Neural cell (in vitro differentiated cells): ENCODE measurements at regions not wholly inside any gene's neighbourhood (a gene's known extent, or its start where the extent isn't known, plus 50 kb on each side); places are given as distances from the start of the nearest gene placed in this dataset.

Source experiments
- H2AFZ ChIP-seq: fragments of 200-600, 300-800 bp; sonication (generic), shearing (Covaris generic); 2 replicates; pipeline ENCODE4 v1.6.0; 2014; ENCODE audit warnings: low read depth, mild to moderate bottlenecking, antibody characterized with exemption, low read length, moderate library complexity
- H3F3A ChIP-seq: fragments of 200-600 bp; shearing (Covaris generic); 2 replicates; pipeline ENCODE4 v1.6.1; 2016; ENCODE audit warnings: mild to moderate bottlenecking, moderate library complexity, mixed read lengths, antibody characterized with exemption, low read length; ENCODE audit not compliant: insufficient read depth, poor library complexity, severe bottlenecking
- H3K27ac ChIP-seq: fragments of 200-600, 300-800 bp; sonication (generic), shearing (Covaris generic); 2 replicates; pipeline ENCODE4 v1.5.1; 2014; ENCODE audit warnings: mild to moderate bottlenecking, low read length, moderate library complexity
- H3K27me3 ChIP-seq: fragments of 300-800, 200-600 bp; sonication (generic), shearing (Covaris generic); 2 replicates; pipeline ENCODE4 v1.6.0; 2014; ENCODE audit warnings: mild to moderate bottlenecking, low read depth, low read length, moderate library complexity; ENCODE audit not compliant: insufficient read depth
- H3K36me3 ChIP-seq: fragments of 300-800, 200-600 bp; sonication (generic), shearing (Covaris generic); 2 replicates; pipeline ENCODE4 v1.5.1; 2014; ENCODE audit warnings: mild to moderate bottlenecking, antibody characterized with exemption, low read length, moderate library complexity; ENCODE audit not compliant: insufficient read depth
- H3K4me2 ChIP-seq: fragments of 300-800, 200-600 bp; sonication (generic), shearing (Covaris generic); 2 replicates; pipeline ENCODE4 v1.6.0; 2014; ENCODE audit warnings: mild to moderate bottlenecking, low read length
- H3K4me3 ChIP-seq: fragments of 300-800, 200-600 bp; sonication (generic), shearing (Covaris generic); 2 replicates; pipeline ENCODE4 v1.5.1; 2014; ENCODE audit warnings: mild to moderate bottlenecking, low read length, moderate library complexity
- H3K79me2 ChIP-seq: fragments of 200-600 bp; shearing (Covaris generic); replicated peaks from 2 replicates; pipeline ENCODE4 v1.6.0; 2014; ENCODE audit warnings: mild to moderate bottlenecking, low read length, moderate library complexity; ENCODE audit not compliant: insufficient read depth
- H3K9ac ChIP-seq: fragments of 300-800, 200-600 bp; sonication (generic), shearing (Covaris generic); 2 replicates; pipeline ENCODE4 v1.6.1; 2016; ENCODE audit warnings: mild to moderate bottlenecking, low read length, mixed read lengths
- H3K9me2 ChIP-seq: fragments of 200-600 bp; shearing (Covaris generic); 2 replicates; pipeline ENCODE4 v1.6.1; 2016; ENCODE audit warnings: mild to moderate bottlenecking, low read length, mixed read lengths; ENCODE audit not compliant: insufficient read depth
- H3K9me3 ChIP-seq: fragments of 200-600, 300-800 bp; sonication (generic), shearing (Covaris generic); 2 replicates; pipeline ENCODE4 v1.6.1; 2016; ENCODE audit warnings: mild to moderate bottlenecking, mixed run types, low read length, moderate library complexity, mixed read lengths
- H4K20me1 ChIP-seq: fragments of 200-600 bp; shearing (Covaris generic); 2 replicates; pipeline ENCODE4 v1.6.1; 2016; ENCODE audit warnings: mild to moderate bottlenecking, mixed run types; ENCODE audit not compliant: insufficient read depth
- EP300 ChIP-seq: fragments of 450-650 bp; conservative IDR thresholded peaks from 2 replicates; pipeline ENCODE4 v1.6.1; 2014; ENCODE audit warnings: antibody characterized with exemption, mild to moderate bottlenecking, moderate library complexity; ENCODE audit not compliant: poor library complexity, severe bottlenecking
- EZH2 ChIP-seq: fragments of 200-600, 300-800 bp; shearing (Covaris generic), sonication (generic); IDR thresholded peaks from 2 replicates; pipeline ENCODE4 v1.6.1; 2014; ENCODE audit warnings: antibody characterized with exemption, low read length, borderline replicate concordance, mild to moderate bottlenecking; ENCODE audit not compliant: insufficient read depth, poor library complexity, severe bottlenecking
- MXI1 ChIP-seq: fragments of 450-650 bp; conservative IDR thresholded peaks from 2 replicates; pipeline ENCODE4 v1.6.1; 2014; ENCODE audit warnings: antibody characterized with exemption, mild to moderate bottlenecking; ENCODE audit not compliant: poor library complexity, severe bottlenecking
- POLR2AphosphoS5 ChIP-seq: IDR thresholded peaks from 2 replicates; pipeline ENCODE4 v1.6.1; 2012
- RAD21 ChIP-seq: fragments of 450-650 bp; conservative IDR thresholded peaks from 2 replicates; pipeline ENCODE4 v1.6.1; 2014; ENCODE audit warnings: antibody characterized with exemption, mild to moderate bottlenecking, moderate library complexity
- SMC3 ChIP-seq: fragments of 450-650 bp; conservative IDR thresholded peaks from 2 replicates; pipeline ENCODE4 v1.6.1; 2014; ENCODE audit warnings: antibody characterized with exemption, mild to moderate bottlenecking, moderate library complexity; ENCODE audit not compliant: poor library complexity
- TAF1 ChIP-seq: IDR thresholded peaks from 2 replicates; pipeline ENCODE4 v1.6.1; 2012; ENCODE audit warnings: low read depth
- TF ChIP-seq, protein P1 (sequence below): fragments of 450-650 bp; IDR thresholded peaks from 2 replicates; pipeline ENCODE4 v1.5.1; 2014; ENCODE audit warnings: antibody characterized with exemption, mild to moderate bottlenecking, moderate library complexity; ENCODE audit not compliant: poor library complexity, severe bottlenecking
- TF ChIP-seq, protein P2 (sequence below): IDR thresholded peaks from 2 replicates; pipeline ENCODE4 v1.6.1; 2012; ENCODE audit warnings: borderline replicate concordance

DNA sequence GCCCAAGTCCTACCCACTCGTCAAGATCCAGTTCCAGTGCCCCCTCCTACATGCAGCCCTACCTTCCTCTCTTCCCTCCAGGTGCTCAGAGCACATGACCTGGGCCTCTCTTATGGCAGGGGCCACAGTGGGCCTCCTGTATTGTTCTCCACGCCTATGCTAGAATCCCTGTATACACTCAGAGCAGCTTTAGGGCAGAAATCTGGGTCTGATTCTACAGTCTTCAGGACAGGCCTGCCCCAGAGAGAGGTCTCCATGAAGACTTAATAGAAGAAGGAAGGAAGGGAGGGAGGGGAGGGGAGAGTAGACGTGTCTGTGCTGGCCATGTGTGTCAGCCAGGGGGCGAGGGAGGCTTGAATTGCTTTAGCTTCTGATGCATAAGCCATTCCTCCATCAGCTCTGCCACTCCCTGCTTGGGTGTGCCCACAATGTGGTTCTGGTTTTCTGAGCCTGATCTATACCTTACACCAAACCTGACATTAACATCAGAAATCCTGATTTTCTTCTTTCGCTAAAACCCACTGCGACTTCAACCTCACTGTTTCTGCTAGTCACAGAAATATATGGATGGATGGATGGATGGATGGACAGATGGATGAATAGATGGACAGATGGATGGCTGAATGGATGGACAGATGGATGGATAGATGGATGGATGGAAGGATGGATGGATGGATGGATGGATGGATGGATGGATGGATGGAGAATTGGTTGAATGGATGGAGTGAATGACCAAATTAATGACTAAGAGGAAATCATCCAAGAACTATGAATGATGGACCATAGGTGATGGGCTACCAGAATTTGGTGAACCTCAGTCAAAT is 56.6 kb upstream of the PRDM11 start:
- no peak overlapping the region for H3K4me3 ChIP-seq
- no peak overlapping the region for H3K27ac ChIP-seq
- no peak overlapping the region for H3K4me2 ChIP-seq
- no peaks in the 10 kb centered on the region for H3K27me3 ChIP-seq
- H3K9me2 ChIP-seq, result no peaks in the 10 kb centered on the region
- no peaks in the 10 kb centered on the region for H3K9me3 ChIP-seq
- no peaks in the 10 kb centered on the region for H3K36me3 ChIP-seq
- TF ChIP-seq EZH2 (no peak), POLR2AphosphoS5 (no peak), TAF1 (no peak), EP300 (no peak), RAD21 (no peak), SMC3 (no peak), MXI1 (no peak)
- TF ChIP-seq, protein P1, sequence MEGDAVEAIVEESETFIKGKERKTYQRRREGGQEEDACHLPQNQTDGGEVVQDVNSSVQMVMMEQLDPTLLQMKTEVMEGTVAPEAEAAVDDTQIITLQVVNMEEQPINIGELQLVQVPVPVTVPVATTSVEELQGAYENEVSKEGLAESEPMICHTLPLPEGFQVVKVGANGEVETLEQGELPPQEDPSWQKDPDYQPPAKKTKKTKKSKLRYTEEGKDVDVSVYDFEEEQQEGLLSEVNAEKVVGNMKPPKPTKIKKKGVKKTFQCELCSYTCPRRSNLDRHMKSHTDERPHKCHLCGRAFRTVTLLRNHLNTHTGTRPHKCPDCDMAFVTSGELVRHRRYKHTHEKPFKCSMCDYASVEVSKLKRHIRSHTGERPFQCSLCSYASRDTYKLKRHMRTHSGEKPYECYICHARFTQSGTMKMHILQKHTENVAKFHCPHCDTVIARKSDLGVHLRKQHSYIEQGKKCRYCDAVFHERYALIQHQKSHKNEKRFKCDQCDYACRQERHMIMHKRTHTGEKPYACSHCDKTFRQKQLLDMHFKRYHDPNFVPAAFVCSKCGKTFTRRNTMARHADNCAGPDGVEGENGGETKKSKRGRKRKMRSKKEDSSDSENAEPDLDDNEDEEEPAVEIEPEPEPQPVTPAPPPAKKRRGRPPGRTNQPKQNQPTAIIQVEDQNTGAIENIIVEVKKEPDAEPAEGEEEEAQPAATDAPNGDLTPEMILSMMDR, result no peak
- TF ChIP-seq, protein P2, sequence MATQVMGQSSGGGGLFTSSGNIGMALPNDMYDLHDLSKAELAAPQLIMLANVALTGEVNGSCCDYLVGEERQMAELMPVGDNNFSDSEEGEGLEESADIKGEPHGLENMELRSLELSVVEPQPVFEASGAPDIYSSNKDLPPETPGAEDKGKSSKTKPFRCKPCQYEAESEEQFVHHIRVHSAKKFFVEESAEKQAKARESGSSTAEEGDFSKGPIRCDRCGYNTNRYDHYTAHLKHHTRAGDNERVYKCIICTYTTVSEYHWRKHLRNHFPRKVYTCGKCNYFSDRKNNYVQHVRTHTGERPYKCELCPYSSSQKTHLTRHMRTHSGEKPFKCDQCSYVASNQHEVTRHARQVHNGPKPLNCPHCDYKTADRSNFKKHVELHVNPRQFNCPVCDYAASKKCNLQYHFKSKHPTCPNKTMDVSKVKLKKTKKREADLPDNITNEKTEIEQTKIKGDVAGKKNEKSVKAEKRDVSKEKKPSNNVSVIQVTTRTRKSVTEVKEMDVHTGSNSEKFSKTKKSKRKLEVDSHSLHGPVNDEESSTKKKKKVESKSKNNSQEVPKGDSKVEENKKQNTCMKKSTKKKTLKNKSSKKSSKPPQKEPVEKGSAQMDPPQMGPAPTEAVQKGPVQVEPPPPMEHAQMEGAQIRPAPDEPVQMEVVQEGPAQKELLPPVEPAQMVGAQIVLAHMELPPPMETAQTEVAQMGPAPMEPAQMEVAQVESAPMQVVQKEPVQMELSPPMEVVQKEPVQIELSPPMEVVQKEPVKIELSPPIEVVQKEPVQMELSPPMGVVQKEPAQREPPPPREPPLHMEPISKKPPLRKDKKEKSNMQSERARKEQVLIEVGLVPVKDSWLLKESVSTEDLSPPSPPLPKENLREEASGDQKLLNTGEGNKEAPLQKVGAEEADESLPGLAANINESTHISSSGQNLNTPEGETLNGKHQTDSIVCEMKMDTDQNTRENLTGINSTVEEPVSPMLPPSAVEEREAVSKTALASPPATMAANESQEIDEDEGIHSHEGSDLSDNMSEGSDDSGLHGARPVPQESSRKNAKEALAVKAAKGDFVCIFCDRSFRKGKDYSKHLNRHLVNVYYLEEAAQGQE, result no peak
- no peak overlapping the region for H3K9ac ChIP-seq
- H3F3A ChIP-seq, result no peaks in the 10 kb centered on the region
- H4K20me1 ChIP-seq, result no peaks in the 10 kb centered on the region
- H3K79me2 ChIP-seq, result no peaks in the 10 kb centered on the region
- H2AFZ ChIP-seq, result no peak overlapping the region

DNA sequence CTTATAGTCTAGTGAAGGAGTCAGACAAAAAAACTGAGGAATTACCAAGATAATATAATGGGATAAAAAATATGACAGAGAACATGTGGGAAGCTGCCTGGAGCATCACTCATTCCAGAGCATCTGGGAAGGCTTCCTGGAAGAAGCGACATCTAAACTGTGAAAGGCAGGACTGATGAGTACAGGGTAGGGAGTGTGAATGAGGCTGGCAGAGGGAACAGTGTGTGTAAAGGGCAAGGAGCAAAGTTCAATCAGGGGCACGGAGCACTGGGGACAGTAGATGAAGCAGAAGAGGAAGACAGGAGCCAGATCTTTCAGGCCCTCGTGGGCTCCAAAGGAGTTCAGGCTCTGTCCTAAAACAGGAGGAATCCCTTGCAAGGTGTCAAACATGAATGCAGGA is 55.8 kb upstream of the PRDM11 start:
- no peaks in the 10 kb centered on the region for H3K9me3 ChIP-seq
- H3K27me3 ChIP-seq, result no peaks in the 10 kb centered on the region
- H3K9me2 ChIP-seq, result no peaks in the 10 kb centered on the region
- H2AFZ ChIP-seq, result no peak overlapping the region
- no peak overlapping the region for H3K4me2 ChIP-seq
- no peak overlapping the region for H3K27ac ChIP-seq
- TF ChIP-seq MXI1 (no peak), EZH2 (no peak), RAD21 (no peak), EP300 (no peak), TAF1 (no peak), POLR2AphosphoS5 (no peak)
- TF ChIP-seq, protein P2, result no peak
- H3F3A ChIP-seq, result no peaks in the 10 kb centered on the region
- H3K4me3 ChIP-seq, result no peak overlapping the region
- no peaks in the 10 kb centered on the region for H4K20me1 ChIP-seq
- no peaks in the 10 kb centered on the region for H3K79me2 ChIP-seq
- H3K36me3 ChIP-seq, result no peaks in the 10 kb centered on the region
- no peak overlapping the region for H3K9ac ChIP-seq
